H1 (cell line): ENCODE measurements at regions not wholly inside any gene's neighbourhood (a gene's known extent, or its start where the extent isn't known, plus 50 kb on each side); places are given as distances from the start of the nearest gene placed in this dataset.

Experiments
- CTCF ChIA-PET: fragments of 300-600 bp; sonication (Branson Sonifier 250); formaldehyde crosslinking; loops from one replicate; lab custom pipeline; 2021; ENCODE audit not compliant: partially characterized antibody; lab: Charles Lee
- POLR2A ChIA-PET: fragments of 300-600 bp; sonication (Branson Sonifier 250); formaldehyde crosslinking; loops from one replicate; lab custom pipeline; 2021; ENCODE audit warnings: inconsistent platforms; ENCODE audit not compliant: partially characterized antibody; lab: Charles Lee
- DNase-seq, 2 experiments: peaks; one replicate each; pipeline versions ENCODE4 v3.0.0 to v3.0.0-alpha.2; 2010 to 2022; ENCODE audit warnings: low spot score in 2 of 2, low read depth in 1 of 2, mixed read lengths in 1 of 2
- FAIRE-seq: peaks from 2 replicates; lab custom pipeline; 2011; peaks lifted over from hg19 to GRCh38; lab: Jason Lieb, UNC
- H2AFZ ChIP-seq: 2 replicates; pipeline ENCODE4 v1.8.1; 2012; ENCODE audit warnings: low read length, inconsistent platforms
- H2AK5ac ChIP-seq: 2 replicates; pipeline ENCODE4 v1.6.1; 2013; ENCODE audit warnings: low read depth, low read length
- H2BK120ac ChIP-seq: replicated peaks from 2 replicates; pipeline ENCODE3; 2013; ENCODE audit warnings: low read depth, low read length, inconsistent platforms
- H2BK12ac ChIP-seq: 2 replicates; pipeline ENCODE4 v1.6.1; 2013; ENCODE audit warnings: low read depth, low read length
- H2BK15ac ChIP-seq: 2 replicates; pipeline ENCODE4 v1.6.1; 2013; ENCODE audit warnings: low read length
- H2BK20ac ChIP-seq: 2 replicates; pipeline ENCODE4 v1.6.1; 2013; ENCODE audit warnings: low read length
- H2BK5ac ChIP-seq: 2 replicates; pipeline ENCODE4 v1.6.1; 2013; ENCODE audit warnings: low read depth, low read length
- H3K14ac ChIP-seq: 2 replicates; pipeline ENCODE4 v1.6.1; 2013; ENCODE audit warnings: inconsistent platforms; ENCODE audit not compliant: insufficient read length
- H3K18ac ChIP-seq: 2 replicates; pipeline ENCODE4 v1.6.1; 2013; ENCODE audit warnings: low read length; ENCODE audit errors: extremely low read depth
- H3K23ac ChIP-seq: 2 replicates; pipeline ENCODE4 v1.6.1; 2013; ENCODE audit warnings: inconsistent platforms; ENCODE audit not compliant: insufficient read length
- H3K23me2 ChIP-seq: 2 replicates; pipeline ENCODE4 v1.6.1; 2013; ENCODE audit warnings: low read depth, low read length
- H3K27ac ChIP-seq: 2 replicates; pipeline ENCODE4 v1.6.1; 2011; ENCODE audit warnings: low read depth, low read length, inconsistent platforms
- H3K27me3 ChIP-seq, 4 experiments: replicated peaks in 1 of 4; 1 replicate in 1 of 4; 2 replicates in 3 of 4; pipeline versions ENCODE4 v1.6.1 to v1.8.1; 2011 to 2013; ENCODE audit warnings: low read length in 3 of 4, mild to moderate bottlenecking in 3 of 4, inconsistent platforms in 2 of 4, mixed read lengths in 2 of 4, moderate library complexity in 1 of 4; ENCODE audit not compliant: control insufficient read depth in 3 of 4, insufficient read depth in 3 of 4; ENCODE audit errors: extremely low read depth in 1 of 4
- H3K36me3 ChIP-seq, 4 experiments: 2 replicates each; pipeline versions ENCODE4 v1.6.1 to v1.8.1; 2011 to 2013; ENCODE audit warnings: mild to moderate bottlenecking in 4 of 4, low read length in 3 of 4, moderate library complexity in 2 of 4, control low read depth in 1 of 4, inconsistent platforms in 1 of 4; ENCODE audit not compliant: insufficient read depth in 4 of 4, control insufficient read depth in 2 of 4
- H3K4ac ChIP-seq: replicated peaks from 2 replicates; pipeline ENCODE3; 2013; ENCODE audit warnings: low read length, low read depth, mixed read lengths, inconsistent platforms; ENCODE audit not compliant: insufficient read length
- H3K4me1 ChIP-seq, 4 experiments: replicated peaks in 1 of 4; 1 replicate in 1 of 4; 2 replicates in 3 of 4; pipeline versions ENCODE4 v1.6.1 to v1.8.1; 2011 to 2013; ENCODE audit warnings: low read length in 3 of 4, inconsistent platforms in 2 of 4, mixed read lengths in 1 of 4; ENCODE audit not compliant: insufficient read depth in 4 of 4, control insufficient read depth in 3 of 4
- H3K4me2 ChIP-seq, 2 experiments: 2 replicates each; pipeline versions ENCODE4 v1.6.1 to v1.8.1; 2011 to 2013; ENCODE audit warnings: low read depth in 2 of 2, low read length in 2 of 2, control low read depth in 1 of 2, inconsistent platforms in 1 of 2, mild to moderate bottlenecking in 1 of 2; ENCODE audit not compliant: insufficient read depth in 1 of 2
- H3K4me3 ChIP-seq, 4 experiments: fragments of 200-600, 300-600 bp in 1 of 4; sonication (generic), shearing (Covaris generic), sonication (Bioruptor Twin) in 1 of 4; 2 replicates each; pipeline versions ENCODE4 v1.5.1 to v1.8.1; 2011 to 2016; ENCODE audit warnings: low read length in 4 of 4, low read depth in 3 of 4, control low read depth in 2 of 4, inconsistent platforms in 2 of 4, mild to moderate bottlenecking in 2 of 4, mixed read lengths in 1 of 4, moderate library complexity in 1 of 4; ENCODE audit not compliant: insufficient read depth in 2 of 4; ENCODE audit errors: extremely low read depth in 1 of 4
- H3K56ac ChIP-seq: replicated peaks from 2 replicates; pipeline ENCODE3; 2013; ENCODE audit warnings: low read depth, mild to moderate bottlenecking, mixed read lengths, low read length, inconsistent platforms; ENCODE audit not compliant: insufficient read length
- H3K79me1 ChIP-seq: 2 replicates; pipeline ENCODE4 v1.6.1; 2013; ENCODE audit warnings: low read depth, low read length, control low read depth
- H3K79me2 ChIP-seq, 2 experiments: 2 replicates each; pipeline versions ENCODE4 v1.6.1 to v1.8.1; 2012 to 2013; ENCODE audit warnings: low read length in 2 of 2, mild to moderate bottlenecking in 2 of 2, inconsistent platforms in 1 of 2; ENCODE audit not compliant: insufficient read depth in 2 of 2, control insufficient read depth in 1 of 2
- H3K9ac ChIP-seq, 4 experiments: replicated peaks in 1 of 4; 1 replicate in 1 of 4; 2 replicates in 3 of 4; pipeline versions ENCODE4 v1.6.1 to v1.8.1; 2011 to 2013; ENCODE audit warnings: low read depth in 3 of 4, low read length in 3 of 4, control low read depth in 2 of 4, mild to moderate bottlenecking in 2 of 4, moderate library complexity in 2 of 4, inconsistent platforms in 1 of 4; ENCODE audit errors: extremely low read depth in 1 of 4
- H3K9me3 ChIP-seq, 2 experiments: 2 replicates each; pipeline versions ENCODE4 v1.6.1 to v1.8.1; 2012 to 2013; ENCODE audit warnings: mild to moderate bottlenecking in 2 of 2, moderate library complexity in 2 of 2, control low read depth in 1 of 2, inconsistent platforms in 1 of 2, low read depth in 1 of 2, low read length in 1 of 2, mixed read lengths in 1 of 2; ENCODE audit not compliant: insufficient read depth in 2 of 2
- H4K20me1 ChIP-seq, 2 experiments: replicated peaks in 1 of 2; 2 replicates each; pipeline versions ENCODE3 to v1.8.1; 2011 to 2013; ENCODE audit warnings: inconsistent platforms in 2 of 2, low read length in 2 of 2, mild to moderate bottlenecking in 1 of 2; ENCODE audit not compliant: insufficient read depth in 2 of 2, control insufficient read depth in 1 of 2
- H4K5ac ChIP-seq: 2 replicates; pipeline ENCODE4 v1.6.1; 2013; ENCODE audit warnings: low read length, low read depth, mixed read lengths, inconsistent platforms; ENCODE audit not compliant: insufficient read length
- H4K8ac ChIP-seq: 2 replicates; pipeline ENCODE4 v1.8.0; 2013; ENCODE audit warnings: mild to moderate bottlenecking, moderate library complexity, low read length, inconsistent platforms; ENCODE audit not compliant: insufficient read depth; ENCODE audit errors: extremely low read depth
- H4K91ac ChIP-seq: replicated peaks from 2 replicates; pipeline ENCODE3; 2013; ENCODE audit warnings: low read length, mixed read lengths, inconsistent platforms; ENCODE audit not compliant: insufficient read length
- SP4 ChIP-seq: IDR thresholded peaks from 2 replicates; pipeline ENCODE4 v1.6.1; 2012; ENCODE audit warnings: low read length, inconsistent platforms
- TBP ChIP-seq: IDR thresholded peaks from 2 replicates; pipeline ENCODE4 v1.6.1; 2011; ENCODE audit warnings: low read depth, low read length, improper control_type of control experiment
- TEAD4 ChIP-seq: IDR thresholded peaks from 2 replicates; pipeline ENCODE4 v1.6.1; 2012; ENCODE audit warnings: low read depth, low read length, inconsistent platforms, mixed read lengths
- WGBS, 2 experiments: shearing (Covaris generic) in 1 of 2; methylation state at CpG; one replicate each; pipeline versions ENCODE4 v1.1.6 to v1.1.7; 2013 to 2015; ENCODE audit warnings: low lambda C conversion rate in 2 of 2, mixed read lengths in 2 of 2, inconsistent platforms in 1 of 2, low coverage in 1 of 2, missing lambda C conversion rate in 1 of 2; ENCODE audit not compliant: insufficient replicate concordance in 2 of 2, insufficient coverage in 1 of 2, insufficient read length in 1 of 2; ENCODE audit errors: extremely low coverage in 1 of 2, missing lambda C conversion rate in 1 of 2; 5-methylcytosine and 5-hydroxymethylcytosine counted together

DNA sequence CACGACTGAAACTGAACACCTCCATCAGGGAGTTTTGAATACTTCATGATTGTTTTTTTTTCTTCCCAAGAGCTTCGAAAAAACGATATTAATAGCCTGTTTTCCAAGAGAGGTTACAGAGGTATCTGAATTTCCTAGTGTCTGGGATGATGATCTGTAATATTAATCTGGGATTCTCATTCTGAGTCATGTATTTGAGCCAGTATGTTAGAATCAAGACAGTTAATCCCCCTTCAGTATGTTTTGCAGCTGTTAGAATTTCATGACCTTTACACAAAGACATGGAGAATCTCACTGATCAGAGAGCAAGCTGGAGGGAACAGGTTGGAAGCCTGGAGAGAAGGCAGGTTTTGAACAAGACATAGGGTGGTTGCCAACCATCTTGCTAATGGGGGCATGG is 234.5 kb upstream of the GAP43 start:
- H3K56ac ChIP-seq, result no peak overlapping the region
- ChIA-PET POLR2A (interaction anchor here (1.4 kb wide), 1 partner anchor 9 kb away, joined by 3 read pairs; no protein-coding TSS in a partner anchor), CTCF (interaction anchor here (1.1 to 1.3 kb wide), 2 partner anchors 27 to 47 kb away, joined by 3 read pairs; no protein-coding TSS in a partner anchor)
- 90% methylated on average over 3 of the region's 3 CpGs; no CpG with 5 or more reads in 1 of the 2 experiments for WGBS, 2 experiments
- H3K9me3 ChIP-seq, result no peaks in the 10 kb centered on the region
- H2BK120ac ChIP-seq, result no peak overlapping the region
- no peaks in the 10 kb centered on the region for H3K79me1 ChIP-seq
- H3K79me2 ChIP-seq, result no peaks in the 10 kb centered on the region
- H3K14ac ChIP-seq, result no peak overlapping the region
- no peak overlapping the region for H3K4ac ChIP-seq
- H2BK12ac ChIP-seq, result no peak overlapping the region
- H3K23ac ChIP-seq, result no peak overlapping the region
- no peak overlapping the region for H4K91ac ChIP-seq
- no peak overlapping the region for H2BK5ac ChIP-seq
- FAIRE-seq (no peak), DNase-seq (no peak)
- H3K4me3 ChIP-seq, result no peak overlapping the region
- no peak overlapping the region for H2BK15ac ChIP-seq
- H3K36me3 ChIP-seq, result no peaks in the 10 kb centered on the region
- no peak overlapping the region for H3K18ac ChIP-seq
- H4K8ac ChIP-seq, result no peak overlapping the region
- no peak overlapping the region for H3K4me2 ChIP-seq
- no peak overlapping the region for H2BK20ac ChIP-seq
- H3K27me3 ChIP-seq, result no peaks in the 10 kb centered on the region
- no peak overlapping the region for H3K9ac ChIP-seq
- H2AK5ac ChIP-seq, result no peak overlapping the region
- no peak overlapping the region for H3K27ac ChIP-seq
- H3K23me2 ChIP-seq, result no peaks in the 10 kb centered on the region
- H3K4me1 ChIP-seq, result peaks cover 0 to 4% (median 3%) of the 10 kb centered on the region in 4 experiments; a peak in 1 of 7 replicates
- H4K20me1 ChIP-seq, result no peaks in the 10 kb centered on the region
- no peak overlapping the region for H4K5ac ChIP-seq
- H2AFZ ChIP-seq, result no peak overlapping the region
- TF ChIP-seq SP4 (no peak), TEAD4 (no peak), TBP (no peak)
